ENCODE measurements at regions not wholly inside any gene's neighbourhood (a gene's known extent, or its start where the extent isn't known, plus 50 kb on each side); places are given as distances from the start of the nearest gene placed in this dataset.
"Not testable (repeated sequence)": the region's sequence is repeated elsewhere in the genome, so short reads cannot be mapped to it uniquely, and the experiment has no call there.

DNA sequence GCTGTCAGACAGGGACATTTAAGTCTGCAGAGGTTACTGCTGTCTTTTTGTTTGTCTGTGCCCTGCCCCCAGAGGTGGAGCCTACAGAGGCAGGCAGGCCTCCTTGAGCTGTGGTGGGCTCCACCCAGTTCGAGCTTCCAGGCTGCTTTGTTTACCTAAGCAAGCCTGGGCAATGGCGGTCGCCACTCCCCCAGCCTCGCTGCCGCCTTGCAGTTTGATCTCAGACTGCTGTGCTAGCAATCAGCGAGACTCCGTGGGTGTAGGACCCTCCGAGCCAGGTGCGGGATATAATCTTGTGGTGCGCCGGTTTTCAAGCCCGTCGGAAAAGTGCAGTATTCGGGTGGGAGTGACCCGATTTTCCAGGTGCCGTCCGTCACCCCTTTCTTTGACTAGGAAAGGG lies 468.5 kb upstream of the TLE4 start:
- H3K9me3 Mint-ChIP-seq (ENCODE audit: unreplicated experiment); H3K9me3 ChIP-seq (ENCODE audit: insufficient read depth, low read depth, low read length); H3K27me3 ChIP-seq (ENCODE audit: insufficient read depth, low read length); H3K4me2 ChIP-seq (ENCODE audit: low read length); H4K20me1 ChIP-seq (ENCODE audit: insufficient read depth, low read length); H3K27ac ChIP-seq (ENCODE audit: low read depth, low read length); H3K9ac ChIP-seq (ENCODE audit: low read length); H2AFZ ChIP-seq (ENCODE audit: low read depth, low read length); H3K36me3 Mint-ChIP-seq (ENCODE audit: low read depth, unreplicated experiment); H3K36me3 ChIP-seq (ENCODE audit: insufficient read depth, low read length); H3K27me3 Mint-ChIP-seq (ENCODE audit: low read depth, unreplicated experiment); DNase-seq (ENCODE audit: low read depth); H3K4me3 Mint-ChIP-seq (ENCODE audit: unreplicated experiment); H3K79me2 ChIP-seq (ENCODE audit: insufficient read depth, low read length); H3K4me1 ChIP-seq (ENCODE audit: insufficient read depth, low read length); FAIRE-seq; H3K4me1 Mint-ChIP-seq (ENCODE audit: low read depth, unreplicated experiment); H3K27ac Mint-ChIP-seq (ENCODE audit: unreplicated experiment); H3K4me3 ChIP-seq (ENCODE audit: insufficient read depth, low read depth, low read length): not testable (repeated sequence)

DNA sequence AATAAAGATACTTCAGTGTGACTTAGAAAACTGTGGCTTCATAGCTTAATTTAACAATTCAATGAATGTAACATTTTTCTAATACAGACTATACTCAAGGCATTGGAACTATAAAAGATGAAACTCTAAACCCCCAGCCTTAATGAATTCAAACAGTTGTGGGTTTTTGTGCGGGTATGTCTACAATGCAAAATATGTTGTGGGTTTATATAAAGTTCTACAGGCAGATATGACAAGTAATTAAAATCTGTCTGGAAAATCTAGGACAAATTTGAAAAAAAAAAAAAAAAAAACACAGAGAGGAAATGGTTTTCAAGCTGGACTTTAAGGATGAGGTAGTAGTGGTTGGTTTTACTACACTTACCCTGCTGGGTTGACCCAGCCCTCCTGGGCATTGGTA lies 467.5 kb upstream of the TLE4 start:
- Mint-ChIP-seq H3K27ac (ENCODE audit: unreplicated experiment) (no peak overlapping the region), H3K4me1 (ENCODE audit: low read depth, unreplicated experiment) (no peaks in the 10 kb centered on the region), H3K4me3 (ENCODE audit: unreplicated experiment) (no peak overlapping the region), H3K27me3 (ENCODE audit: low read depth, unreplicated experiment) (no peaks in the 10 kb centered on the region), H3K36me3 (ENCODE audit: low read depth, unreplicated experiment) (peaks cover 3% of the 10 kb centered on the region), H3K9me3 (ENCODE audit: unreplicated experiment) (peaks cover 8% of the 10 kb centered on the region)
- Histone ChIP-seq H3K9me3 (ENCODE audit: insufficient read depth, low read depth, low read length) (peaks cover 2% of the 10 kb centered on the region), H3K4me2 (ENCODE audit: low read length) (no peak overlapping the region), H2AFZ (ENCODE audit: low read depth, low read length) (no peak overlapping the region), H3K79me2 (ENCODE audit: insufficient read depth, low read length) (no peaks in the 10 kb centered on the region), H3K27me3 (ENCODE audit: insufficient read depth, low read length) (no peaks in the 10 kb centered on the region), H3K36me3 (ENCODE audit: insufficient read depth, low read length) (no peaks in the 10 kb centered on the region), H3K27ac (ENCODE audit: low read depth, low read length) (no peak overlapping the region), H4K20me1 (ENCODE audit: insufficient read depth, low read length) (no peaks in the 10 kb centered on the region), H3K9ac (ENCODE audit: low read length) (no peak overlapping the region), H3K4me3 (ENCODE audit: insufficient read depth, low read depth, low read length) (no peak overlapping the region), H3K4me1 (ENCODE audit: insufficient read depth, low read length) (no peaks in the 10 kb centered on the region)
- TF ChIP-seq, protein P1, sequence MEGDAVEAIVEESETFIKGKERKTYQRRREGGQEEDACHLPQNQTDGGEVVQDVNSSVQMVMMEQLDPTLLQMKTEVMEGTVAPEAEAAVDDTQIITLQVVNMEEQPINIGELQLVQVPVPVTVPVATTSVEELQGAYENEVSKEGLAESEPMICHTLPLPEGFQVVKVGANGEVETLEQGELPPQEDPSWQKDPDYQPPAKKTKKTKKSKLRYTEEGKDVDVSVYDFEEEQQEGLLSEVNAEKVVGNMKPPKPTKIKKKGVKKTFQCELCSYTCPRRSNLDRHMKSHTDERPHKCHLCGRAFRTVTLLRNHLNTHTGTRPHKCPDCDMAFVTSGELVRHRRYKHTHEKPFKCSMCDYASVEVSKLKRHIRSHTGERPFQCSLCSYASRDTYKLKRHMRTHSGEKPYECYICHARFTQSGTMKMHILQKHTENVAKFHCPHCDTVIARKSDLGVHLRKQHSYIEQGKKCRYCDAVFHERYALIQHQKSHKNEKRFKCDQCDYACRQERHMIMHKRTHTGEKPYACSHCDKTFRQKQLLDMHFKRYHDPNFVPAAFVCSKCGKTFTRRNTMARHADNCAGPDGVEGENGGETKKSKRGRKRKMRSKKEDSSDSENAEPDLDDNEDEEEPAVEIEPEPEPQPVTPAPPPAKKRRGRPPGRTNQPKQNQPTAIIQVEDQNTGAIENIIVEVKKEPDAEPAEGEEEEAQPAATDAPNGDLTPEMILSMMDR (IDR thresholded peaks at IDR 0.05; ENCODE audit: insufficient read depth, low read depth, low read length), result no peak
- TF ChIP-seq EZH2 (IDR thresholded peaks at IDR 0.05; ENCODE audit: insufficient read depth, low read length), result no peak
- FAIRE-seq, result no peak
- peak; percentile 67 for DNase-seq (ENCODE audit: low read depth)

DNA sequence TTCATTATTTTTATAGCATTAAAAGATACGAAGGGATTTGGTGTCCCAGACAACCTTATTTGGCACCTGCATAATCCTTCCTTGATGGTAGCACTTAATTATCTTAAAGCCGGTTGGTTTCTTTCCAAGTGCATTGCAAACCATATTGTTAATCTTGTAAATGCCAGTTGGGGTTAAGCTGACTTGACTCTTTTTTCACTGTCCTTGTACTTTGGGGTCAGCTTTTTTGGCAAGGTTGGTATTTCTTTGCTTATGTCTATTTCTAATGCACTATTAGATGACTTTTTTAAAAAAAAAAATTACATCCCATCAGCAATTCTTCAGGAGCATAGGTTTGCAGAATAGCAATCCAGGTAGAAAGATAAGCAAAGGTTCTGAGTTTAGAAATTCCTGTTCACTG lies 466.8 kb upstream of the TLE4 start:
- Mint-ChIP-seq H3K9me3 (ENCODE audit: unreplicated experiment) (peaks cover 8% of the 10 kb centered on the region), H3K27me3 (ENCODE audit: low read depth, unreplicated experiment) (no peaks in the 10 kb centered on the region), H3K27ac (ENCODE audit: unreplicated experiment) (no peak overlapping the region), H3K36me3 (ENCODE audit: low read depth, unreplicated experiment) (peaks cover 3% of the 10 kb centered on the region), H3K4me3 (ENCODE audit: unreplicated experiment) (no peak overlapping the region), H3K4me1 (ENCODE audit: low read depth, unreplicated experiment) (no peaks in the 10 kb centered on the region)
- no peak overlapping the region for H3K4me3 ChIP-seq (ENCODE audit: insufficient read depth, low read depth, low read length)
- no peak for DNase-seq (ENCODE audit: low read depth)
- H3K36me3 ChIP-seq (ENCODE audit: insufficient read depth, low read length), result no peaks in the 10 kb centered on the region
- no peak overlapping the region for H3K27ac ChIP-seq (ENCODE audit: low read depth, low read length)
- H4K20me1 ChIP-seq (ENCODE audit: insufficient read depth, low read length), result no peaks in the 10 kb centered on the region
- no peak overlapping the region for H2AFZ ChIP-seq (ENCODE audit: low read depth, low read length)
- H3K4me2 ChIP-seq (ENCODE audit: low read length), result no peak overlapping the region
- H3K79me2 ChIP-seq (ENCODE audit: insufficient read depth, low read length), result no peaks in the 10 kb centered on the region
- TF ChIP-seq, protein P1 (IDR thresholded peaks at IDR 0.05; ENCODE audit: insufficient read depth, low read depth, low read length), result no peak
- TF ChIP-seq EZH2 (IDR thresholded peaks at IDR 0.05; ENCODE audit: insufficient read depth, low read length), result no peak
- H3K27me3 ChIP-seq (ENCODE audit: insufficient read depth, low read length), result no peaks in the 10 kb centered on the region
- no peak for FAIRE-seq
- H3K9me3 ChIP-seq (ENCODE audit: insufficient read depth, low read depth, low read length), result peaks cover 2% of the 10 kb centered on the region
- H3K9ac ChIP-seq (ENCODE audit: low read length), result no peak overlapping the region
- H3K4me1 ChIP-seq (ENCODE audit: insufficient read depth, low read length), result no peaks in the 10 kb centered on the region

Data from astrocyte (in vitro differentiated cells and primary cell).